ENCODE measurements at regions not wholly inside any gene's neighbourhood (a gene's known extent, or its start where the extent isn't known, plus 50 kb on each side); places are given as distances from the start of the nearest gene placed in this dataset.
A peak's percentile ranks its signal among the peaks of the same experiment; 100 is the strongest.

DNA sequence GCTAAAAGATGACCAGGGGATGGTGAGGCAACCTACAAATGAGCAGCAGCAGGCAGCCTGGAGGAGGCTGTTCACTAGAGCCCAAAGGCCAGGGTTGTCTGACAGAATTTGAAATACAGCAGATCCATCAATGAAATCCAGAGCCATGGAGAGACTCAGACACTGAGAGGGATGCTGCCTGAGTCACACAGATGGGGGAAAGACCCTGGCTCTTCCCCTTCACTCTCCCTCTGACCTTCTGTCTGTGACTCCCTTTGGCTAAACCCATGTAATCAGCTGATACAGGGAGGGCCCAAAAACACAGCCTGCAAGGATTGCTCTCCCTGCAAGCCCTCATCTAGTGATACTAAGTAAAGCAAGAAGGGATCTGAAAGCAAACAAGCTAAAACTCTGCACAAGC lies 166.5 kb upstream of the SPOPL start:
- Histone ChIP-seq H3K36me3 (ENCODE audit: control insufficient read depth in 5 of 5, insufficient read depth in 5 of 5, low read length in 5 of 5) (no peaks in the 10 kb centered on the region), H3K9ac (ENCODE audit: low read length in 5 of 5) (no peak overlapping the region), H3K4me3 (ENCODE audit: low read depth in 1 of 5, low read length in 5 of 5) (no peak overlapping the region), H3K27ac (ENCODE audit: low read depth, low read length) (no peak overlapping the region), H3K9me3 (ENCODE audit: control insufficient read depth in 5 of 5, low read length in 5 of 5) (no peaks in the 10 kb centered on the region), H3K27me3 (ENCODE audit: control insufficient read depth in 5 of 5, insufficient read depth in 4 of 5, low read length in 5 of 5) (no peaks in the 10 kb centered on the region), H3K4me1 (ENCODE audit: control insufficient read depth in 5 of 5, insufficient read depth in 5 of 5, low read length in 5 of 5) (peaks cover 0 to 6% (median 0%) of the 10 kb centered on the region in 5 donors)

DNA sequence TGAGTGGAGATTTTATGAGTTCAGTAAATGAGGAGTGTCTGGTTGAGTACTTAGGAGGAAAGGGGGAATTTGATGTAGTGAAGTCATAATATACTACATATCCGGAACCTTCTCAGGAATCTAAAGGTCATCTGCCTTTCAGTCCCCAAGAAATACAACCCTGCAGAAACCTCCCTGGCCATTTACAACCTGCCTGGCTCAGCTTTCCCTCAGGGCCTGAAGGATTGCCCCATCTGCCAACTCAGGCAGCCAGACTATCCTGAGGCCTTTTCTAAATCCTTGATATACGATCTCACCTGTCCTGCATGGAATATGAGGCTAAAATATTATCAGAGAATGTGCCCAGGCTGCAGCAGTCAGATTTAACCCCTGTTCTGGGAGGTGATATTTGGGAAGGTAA lies 165.4 kb upstream of the SPOPL start:
- no peaks in the 10 kb centered on the region for H3K9me3 ChIP-seq (ENCODE audit: control insufficient read depth in 5 of 5, low read length in 5 of 5)
- no peaks in the 10 kb centered on the region for H3K36me3 ChIP-seq (ENCODE audit: control insufficient read depth in 5 of 5, insufficient read depth in 5 of 5, low read length in 5 of 5)
- H3K27me3 ChIP-seq (ENCODE audit: control insufficient read depth in 5 of 5, insufficient read depth in 4 of 5, low read length in 5 of 5), result no peaks in the 10 kb centered on the region
- H3K9ac ChIP-seq (ENCODE audit: low read length in 5 of 5), result no peak overlapping the region
- peaks cover 0 to 6% (median 0%) of the 10 kb centered on the region in 5 donors for H3K4me1 ChIP-seq (ENCODE audit: control insufficient read depth in 5 of 5, insufficient read depth in 5 of 5, low read length in 5 of 5)
- H3K27ac ChIP-seq (ENCODE audit: low read depth, low read length), result no peak overlapping the region
- no peak overlapping the region for H3K4me3 ChIP-seq (ENCODE audit: low read depth in 1 of 5, low read length in 5 of 5)

DNA sequence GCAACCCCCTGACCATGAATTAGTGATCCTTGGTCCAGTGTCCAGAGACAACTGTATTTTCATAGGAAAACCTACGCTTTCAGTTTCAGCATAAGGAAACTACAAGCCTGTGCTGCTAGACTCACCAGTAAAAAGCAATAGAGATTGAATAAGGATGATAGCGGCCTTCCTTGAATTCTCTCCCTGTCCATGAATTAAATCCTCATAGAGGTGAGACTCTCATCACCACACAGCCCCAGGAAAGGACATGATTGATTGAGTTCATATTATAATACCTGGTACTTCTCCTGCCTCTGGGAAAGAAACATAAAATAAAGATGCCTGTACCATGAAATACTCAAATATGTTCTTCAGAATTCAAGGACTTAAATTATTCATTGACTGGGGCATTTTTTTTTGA lies 146.3 kb upstream of the SPOPL start:
- H3K9ac ChIP-seq (ENCODE audit: low read length in 5 of 5), result no peak overlapping the region
- no peak overlapping the region for H3K4me3 ChIP-seq (ENCODE audit: low read depth in 1 of 5, low read length in 5 of 5)
- H3K27me3 ChIP-seq (ENCODE audit: control insufficient read depth in 5 of 5, insufficient read depth in 4 of 5, low read length in 5 of 5), result no peaks in the 10 kb centered on the region
- peak overlapping the region; percentile 48 for H3K27ac ChIP-seq (ENCODE audit: low read depth, low read length)
- H3K36me3 ChIP-seq (ENCODE audit: control insufficient read depth in 5 of 5, insufficient read depth in 5 of 5, low read length in 5 of 5), result no peaks in the 10 kb centered on the region
- H3K9me3 ChIP-seq (ENCODE audit: control insufficient read depth in 5 of 5, low read length in 5 of 5), result no peaks in the 10 kb centered on the region
- peaks cover 0 to 12% (median 6%) of the 10 kb centered on the region in 5 donors for H3K4me1 ChIP-seq (ENCODE audit: control insufficient read depth in 5 of 5, insufficient read depth in 5 of 5, low read length in 5 of 5)

DNA sequence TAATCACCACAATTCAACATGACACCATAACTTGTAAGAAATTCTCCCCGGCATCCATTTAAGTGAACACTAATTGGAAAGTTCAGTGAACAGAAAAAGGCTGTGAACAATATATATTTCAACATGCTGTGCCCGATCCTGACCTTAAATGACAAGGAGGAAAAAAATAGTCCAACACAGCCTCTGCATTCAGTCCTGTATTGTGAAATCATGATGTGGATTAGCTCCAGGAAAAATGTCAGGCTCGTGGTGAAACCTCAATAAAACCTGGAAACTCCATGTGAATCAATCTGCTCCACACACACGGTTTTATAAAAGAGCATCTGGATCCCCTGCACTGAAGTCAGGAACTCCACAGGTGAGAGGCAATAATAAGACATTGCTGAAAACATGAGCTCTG lies 145.4 kb upstream of the SPOPL start:
- no peak overlapping the region for H3K9ac ChIP-seq (ENCODE audit: low read length in 5 of 5)
- no peaks in the 10 kb centered on the region for H3K27me3 ChIP-seq (ENCODE audit: control insufficient read depth in 5 of 5, insufficient read depth in 4 of 5, low read length in 5 of 5)
- H3K4me1 ChIP-seq (ENCODE audit: control insufficient read depth in 5 of 5, insufficient read depth in 5 of 5, low read length in 5 of 5), result peaks cover 0 to 12% (median 6%) of the 10 kb centered on the region in 5 donors
- peak overlapping the region; percentile 48 for H3K27ac ChIP-seq (ENCODE audit: low read depth, low read length)
- H3K36me3 ChIP-seq (ENCODE audit: control insufficient read depth in 5 of 5, insufficient read depth in 5 of 5, low read length in 5 of 5), result no peaks in the 10 kb centered on the region
- H3K9me3 ChIP-seq (ENCODE audit: control insufficient read depth in 5 of 5, low read length in 5 of 5), result no peaks in the 10 kb centered on the region
- H3K4me3 ChIP-seq (ENCODE audit: low read depth in 1 of 5, low read length in 5 of 5), result peak overlapping the region in 1 of 5 donors; percentile 10

DNA sequence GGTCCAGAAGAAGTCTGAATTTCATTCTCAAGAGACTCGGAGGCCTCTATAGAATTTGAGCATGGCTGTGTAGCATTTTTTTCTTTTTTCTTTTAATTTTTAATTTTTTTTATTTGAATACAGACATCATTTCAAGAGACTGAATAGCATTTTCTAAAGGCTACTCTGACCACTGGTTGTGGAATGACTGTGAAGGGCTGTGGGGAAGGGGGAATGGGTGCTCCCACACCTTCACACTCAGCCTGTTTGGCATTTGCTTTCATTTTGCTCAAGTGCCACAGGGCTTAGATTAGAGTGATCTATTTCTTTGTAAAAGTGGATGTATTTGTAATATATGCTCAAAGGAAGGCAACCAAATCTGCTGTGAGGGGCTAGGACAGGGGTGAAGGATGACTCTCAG lies 142.0 kb upstream of the SPOPL start:
- Histone ChIP-seq H3K9ac (ENCODE audit: low read length in 5 of 5) (no peak overlapping the region), H3K9me3 (ENCODE audit: control insufficient read depth in 5 of 5, low read length in 5 of 5) (no peaks in the 10 kb centered on the region), H3K27ac (ENCODE audit: low read depth, low read length) (no peak overlapping the region), H3K4me3 (ENCODE audit: low read depth in 1 of 5, low read length in 5 of 5) (no peak overlapping the region), H3K27me3 (ENCODE audit: control insufficient read depth in 5 of 5, insufficient read depth in 4 of 5, low read length in 5 of 5) (no peaks in the 10 kb centered on the region), H3K36me3 (ENCODE audit: control insufficient read depth in 5 of 5, insufficient read depth in 5 of 5, low read length in 5 of 5) (no peaks in the 10 kb centered on the region), H3K4me1 (ENCODE audit: control insufficient read depth in 5 of 5, insufficient read depth in 5 of 5, low read length in 5 of 5) (peaks cover 0 to 24% (median 12%) of the 10 kb centered on the region in 5 donors)

DNA sequence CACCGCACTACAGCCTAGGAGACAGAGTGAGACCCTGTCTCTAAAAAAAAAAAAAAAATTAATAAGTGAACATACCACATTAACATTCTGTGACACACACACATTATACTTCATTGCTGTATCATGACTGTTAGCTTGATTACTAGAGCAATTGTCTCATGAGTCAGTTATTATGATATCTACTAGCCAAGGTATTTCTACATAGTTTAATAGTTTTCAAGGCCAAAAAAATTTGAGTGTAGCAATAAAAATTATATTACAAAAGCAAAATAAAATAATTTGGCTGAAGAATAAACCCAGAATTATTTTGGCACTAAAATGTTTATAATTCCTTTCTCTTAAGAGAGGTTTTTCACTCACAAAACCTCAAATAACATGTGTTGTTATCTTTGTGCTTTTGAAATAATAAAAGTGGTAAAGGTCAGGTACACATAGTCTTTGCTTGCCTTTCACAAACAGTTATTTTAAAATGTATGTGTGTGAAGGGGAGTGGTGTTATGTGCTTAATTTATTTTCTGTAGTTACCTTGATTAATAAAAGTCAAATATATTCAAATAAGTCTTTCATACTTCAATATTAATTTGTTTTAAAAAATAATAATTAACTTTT lies 136.9 kb upstream of the SPOPL start:
- Histone ChIP-seq H3K9me3 (ENCODE audit: control insufficient read depth in 5 of 5, low read length in 5 of 5) (no peaks in the 10 kb centered on the region), H3K36me3 (ENCODE audit: control insufficient read depth in 5 of 5, insufficient read depth in 5 of 5, low read length in 5 of 5) (no peaks in the 10 kb centered on the region), H3K9ac (ENCODE audit: low read length in 5 of 5) (peak overlapping the region in 1 of 5 donors; percentile 36), H3K4me1 (ENCODE audit: control insufficient read depth in 5 of 5, insufficient read depth in 5 of 5, low read length in 5 of 5) (peaks cover 0 to 35% (median 18%) of the 10 kb centered on the region in 5 donors), H3K4me3 (ENCODE audit: low read depth in 1 of 5, low read length in 5 of 5) (no peak overlapping the region), H3K27me3 (ENCODE audit: control insufficient read depth in 5 of 5, insufficient read depth in 4 of 5, low read length in 5 of 5) (no peaks in the 10 kb centered on the region), H3K27ac (ENCODE audit: low read depth, low read length) (peak overlapping the region; percentile 89)

DNA sequence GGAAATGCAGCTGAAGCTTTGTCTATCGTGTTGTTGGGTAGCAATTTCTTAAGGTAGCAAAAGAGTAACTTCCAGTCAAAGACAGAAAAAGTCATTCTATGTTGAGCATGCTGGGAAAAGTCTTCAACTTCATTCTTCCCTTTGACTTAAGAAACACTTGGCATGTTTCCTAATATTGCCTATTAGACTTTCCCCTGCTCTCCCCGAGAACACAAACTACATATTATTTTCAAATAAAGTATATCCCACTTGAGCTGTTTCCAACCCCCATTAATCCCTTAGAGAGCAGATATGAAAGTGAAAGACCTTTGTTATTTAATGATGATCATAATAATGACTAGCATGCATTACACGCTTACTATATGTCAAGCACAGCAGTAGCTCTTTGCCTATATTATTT lies 136.0 kb upstream of the SPOPL start:
- no peaks in the 10 kb centered on the region for H3K27me3 ChIP-seq (ENCODE audit: control insufficient read depth in 5 of 5, insufficient read depth in 4 of 5, low read length in 5 of 5)
- H3K4me1 ChIP-seq (ENCODE audit: control insufficient read depth in 5 of 5, insufficient read depth in 5 of 5, low read length in 5 of 5), result peaks cover 0 to 35% (median 18%) of the 10 kb centered on the region in 5 donors
- peak overlapping the region; percentile 89 for H3K27ac ChIP-seq (ENCODE audit: low read depth, low read length)
- peak overlapping the region in 2 of 5 donors; percentile 35 to 36 for H3K9ac ChIP-seq (ENCODE audit: low read length in 5 of 5)
- H3K36me3 ChIP-seq (ENCODE audit: control insufficient read depth in 5 of 5, insufficient read depth in 5 of 5, low read length in 5 of 5), result no peaks in the 10 kb centered on the region
- peak overlapping the region in 3 of 5 donors; percentile 3 to 16 (median 15) for H3K4me3 ChIP-seq (ENCODE audit: low read depth in 1 of 5, low read length in 5 of 5)
- no peaks in the 10 kb centered on the region for H3K9me3 ChIP-seq (ENCODE audit: control insufficient read depth in 5 of 5, low read length in 5 of 5)

DNA sequence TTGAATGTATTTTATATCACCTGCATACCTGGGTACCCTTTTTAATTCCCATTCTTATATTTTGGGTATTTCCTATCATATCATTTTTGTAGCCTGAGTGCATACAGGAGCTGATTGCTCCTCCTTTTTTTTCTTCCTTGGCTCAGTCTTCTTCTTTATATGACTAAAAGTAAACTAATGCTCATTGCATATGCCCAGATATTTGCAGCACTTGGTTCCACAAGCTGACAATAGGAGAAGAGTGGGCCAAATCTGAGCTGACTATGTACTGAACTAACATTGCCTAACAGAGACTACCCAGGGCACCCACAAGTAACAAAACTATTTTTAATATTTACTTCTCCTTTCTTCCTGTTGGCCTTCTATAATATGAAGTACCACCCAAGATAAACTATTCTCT lies 131.7 kb upstream of the SPOPL start:
- H3K9me3 ChIP-seq (ENCODE audit: control insufficient read depth in 5 of 5, low read length in 5 of 5), result no peaks in the 10 kb centered on the region
- H3K4me1 ChIP-seq (ENCODE audit: control insufficient read depth in 5 of 5, insufficient read depth in 5 of 5, low read length in 5 of 5), result peaks cover 0 to 21% (median 11%) of the 10 kb centered on the region in 5 donors
- no peak overlapping the region for H3K27ac ChIP-seq (ENCODE audit: low read depth, low read length)
- no peak overlapping the region for H3K9ac ChIP-seq (ENCODE audit: low read length in 5 of 5)
- no peaks in the 10 kb centered on the region for H3K27me3 ChIP-seq (ENCODE audit: control insufficient read depth in 5 of 5, insufficient read depth in 4 of 5, low read length in 5 of 5)
- no peak overlapping the region for H3K4me3 ChIP-seq (ENCODE audit: low read depth in 1 of 5, low read length in 5 of 5)
- H3K36me3 ChIP-seq (ENCODE audit: control insufficient read depth in 5 of 5, insufficient read depth in 5 of 5, low read length in 5 of 5), result no peaks in the 10 kb centered on the region

DNA sequence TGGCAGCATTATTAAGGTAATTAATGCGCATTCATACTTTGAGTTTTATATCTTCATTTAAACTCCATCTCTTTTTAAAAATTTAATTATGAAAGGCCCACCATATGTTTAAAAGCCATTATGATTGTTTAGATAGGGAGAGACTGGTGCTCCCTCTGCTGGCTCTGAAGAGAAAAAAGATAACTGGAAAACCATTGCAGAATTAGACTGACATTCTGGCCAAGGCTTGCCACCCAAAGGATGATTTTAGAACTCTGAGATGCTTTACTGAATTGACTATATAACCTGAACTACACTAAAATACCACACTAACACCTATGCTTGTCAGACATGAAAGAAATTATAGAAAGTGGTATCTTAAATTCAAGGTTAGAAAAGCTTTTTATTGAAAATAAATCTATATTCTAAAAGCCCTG lies 127.6 kb upstream of the SPOPL start:
- peaks cover 0 to 2% (median 0%) of the 10 kb centered on the region in 5 donors for H3K4me1 ChIP-seq (ENCODE audit: control insufficient read depth in 5 of 5, insufficient read depth in 5 of 5, low read length in 5 of 5)
- no peaks in the 10 kb centered on the region for H3K36me3 ChIP-seq (ENCODE audit: control insufficient read depth in 5 of 5, insufficient read depth in 5 of 5, low read length in 5 of 5)
- no peak overlapping the region for H3K27ac ChIP-seq (ENCODE audit: low read depth, low read length)
- no peaks in the 10 kb centered on the region for H3K9me3 ChIP-seq (ENCODE audit: control insufficient read depth in 5 of 5, low read length in 5 of 5)
- no peaks in the 10 kb centered on the region for H3K27me3 ChIP-seq (ENCODE audit: control insufficient read depth in 5 of 5, insufficient read depth in 4 of 5, low read length in 5 of 5)
- no peak overlapping the region for H3K9ac ChIP-seq (ENCODE audit: low read length in 5 of 5)
- H3K4me3 ChIP-seq (ENCODE audit: low read depth in 1 of 5, low read length in 5 of 5), result no peak overlapping the region

DNA sequence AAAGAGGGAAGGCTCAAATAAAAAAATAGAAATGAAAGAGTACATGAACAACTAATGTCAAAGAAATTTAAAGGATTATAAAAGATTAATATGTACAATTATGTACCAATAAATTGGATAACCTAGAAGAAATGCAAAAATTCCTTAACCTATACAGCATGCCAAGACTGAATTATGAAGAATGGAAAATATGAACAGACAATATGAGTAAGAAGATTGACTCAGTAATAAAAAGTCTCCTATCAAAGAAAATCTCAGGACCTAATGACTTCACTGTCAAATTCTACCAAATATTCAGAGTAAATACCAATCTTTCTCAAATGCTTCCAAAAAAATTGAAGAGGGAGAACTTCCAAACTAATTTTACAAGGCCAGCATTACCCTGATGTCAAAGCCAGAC lies 120.2 kb upstream of the SPOPL start:
- Histone ChIP-seq H3K27ac (ENCODE audit: low read depth, low read length) (no peak overlapping the region), H3K9ac (ENCODE audit: low read length in 5 of 5) (no peak overlapping the region), H3K4me1 (ENCODE audit: control insufficient read depth in 5 of 5, insufficient read depth in 5 of 5, low read length in 5 of 5) (no peaks in the 10 kb centered on the region), H3K36me3 (ENCODE audit: control insufficient read depth in 5 of 5, insufficient read depth in 5 of 5, low read length in 5 of 5) (no peaks in the 10 kb centered on the region), H3K4me3 (ENCODE audit: low read depth in 1 of 5, low read length in 5 of 5) (no peak overlapping the region), H3K27me3 (ENCODE audit: control insufficient read depth in 5 of 5, insufficient read depth in 4 of 5, low read length in 5 of 5) (no peaks in the 10 kb centered on the region), H3K9me3 (ENCODE audit: control insufficient read depth in 5 of 5, low read length in 5 of 5) (no peaks in the 10 kb centered on the region)

Measured in subcutaneous abdominal adipose tissue (tissue), 5 donors.